Fibroblast of lung (primary cell): ENCODE measurements at regions not wholly inside any gene's neighbourhood (a gene's known extent, or its start where the extent isn't known, plus 50 kb on each side); places are given as distances from the start of the nearest gene placed in this dataset.

Experiments used
- DNase-seq, 2 donors: peaks; one replicate each; pipeline versions ENCODE4 v3.0.0 to v3.0.0-alpha.2; 2010; ENCODE audit warnings: low read depth in 2 of 2
- H2AFZ ChIP-seq: 2 replicates; pipeline ENCODE4 v1.5.1; 2012; ENCODE audit warnings: low read length, control low read depth, inconsistent platforms
- H3K27ac ChIP-seq: 2 replicates; pipeline ENCODE4 v1.5.1; 2011; ENCODE audit warnings: low read length, control low read depth; ENCODE audit not compliant: insufficient read depth
- H3K27me3 ChIP-seq: 2 replicates; pipeline ENCODE4 v1.5.1; 2011; ENCODE audit warnings: mild to moderate bottlenecking, low read length; ENCODE audit not compliant: control insufficient read depth, insufficient read depth
- H3K36me3 ChIP-seq: 2 replicates; pipeline ENCODE4 v1.5.1; 2011; ENCODE audit warnings: low read length; ENCODE audit not compliant: control insufficient read depth, insufficient read depth
- H3K4me1 ChIP-seq: 2 replicates; pipeline ENCODE4 v1.5.1; 2011; ENCODE audit warnings: low read length; ENCODE audit not compliant: control insufficient read depth, insufficient read depth; ENCODE audit errors: extremely low read depth
- H3K4me2 ChIP-seq: 2 replicates; pipeline ENCODE4 v1.5.1; 2011; ENCODE audit warnings: low read length, control low read depth; ENCODE audit not compliant: insufficient read depth; ENCODE audit errors: extremely low read depth
- H3K4me3 ChIP-seq, 4 experiments: fragments of 200-600 bp in 1 of 4; sonication (generic) in 1 of 4; replicated peaks in 1 of 4; 2 replicates each; pipeline ENCODE4 v1.5.1; 2011 to 2016; ENCODE audit warnings: low read length in 4 of 4, low read depth in 3 of 4, mild to moderate bottlenecking in 3 of 4, control low read depth in 2 of 4, inconsistent platforms in 1 of 4, mixed read lengths in 1 of 4; ENCODE audit not compliant: insufficient read depth in 1 of 4; ENCODE audit errors: control extremely low read depth in 1 of 4
- H3K79me2 ChIP-seq: 2 replicates; pipeline ENCODE4 v1.5.1; 2012; ENCODE audit warnings: mild to moderate bottlenecking, low read length, inconsistent platforms; ENCODE audit not compliant: control insufficient read depth, insufficient read depth
- H3K9ac ChIP-seq: 2 replicates; pipeline ENCODE4 v1.5.1; 2011; ENCODE audit warnings: mild to moderate bottlenecking, low read length, control low read depth; ENCODE audit not compliant: insufficient read depth
- H3K9me3 ChIP-seq: 2 replicates; pipeline ENCODE4 v1.5.1; 2012; ENCODE audit warnings: low read depth, low read length; ENCODE audit not compliant: control insufficient read depth, insufficient read depth
- H4K20me1 ChIP-seq: 2 replicates; pipeline ENCODE4 v1.5.1; 2011; ENCODE audit warnings: low read length; ENCODE audit not compliant: control insufficient read depth, insufficient read depth; ENCODE audit errors: extremely low read depth
- CTCF ChIP-seq, 2 donors: IDR thresholded peaks in 1 of 2; conservative IDR thresholded peaks in 1 of 2; 1 replicate in 1 of 2; 2 replicates in 1 of 2; pipeline ENCODE4 v1.5.1; 2011 to 2012; ENCODE audit warnings: low read length in 2 of 2, control low read depth in 1 of 2, inconsistent platforms in 1 of 2, low read depth in 1 of 2, mild to moderate bottlenecking in 1 of 2
- EZH2 ChIP-seq: IDR thresholded peaks from 2 replicates; pipeline ENCODE4 v1.5.1; 2012; ENCODE audit warnings: low read length, control low read depth, mild to moderate bottlenecking; ENCODE audit errors: missing control alignments

- no peaks in the 10 kb centered on the region for H3K4me1 ChIP-seq
- no peaks in the 10 kb centered on the region for H3K9me3 ChIP-seq
- H3K4me3 ChIP-seq: no peak overlapping the region
- H4K20me1 ChIP-seq: no peaks in the 10 kb centered on the region
- H3K36me3 ChIP-seq: no peaks in the 10 kb centered on the region
- no peak for TF ChIP-seq CTCF (conservative IDR thresholded peaks at IDR 0.05 in 1 of 2, IDR thresholded peaks at IDR 0.05 in 1 of 2; ENCODE audit: low read depth in 1 of 2, low read length in 2 of 2)
- no peak overlapping the region for H3K27ac ChIP-seq
- H2AFZ ChIP-seq: no peak overlapping the region
- peak; percentile 23 to 31 for DNase-seq
- no peaks in the 10 kb centered on the region for H3K27me3 ChIP-seq
- no peak overlapping the region for H3K9ac ChIP-seq
- H3K4me2 ChIP-seq: no peak overlapping the region
- H3K79me2 ChIP-seq: no peaks in the 10 kb centered on the region
These were observed 63.9 kb upstream of the BBX start for GRCh38 chr3:107458871-107459270.

GRCh38 chr3:107461721-107462120, 61.0 kb upstream of the BBX start:
- Histone ChIP-seq H2AFZ (no peak overlapping the region), H3K4me3 (no peak overlapping the region), H3K27me3 (no peaks in the 10 kb centered on the region), H3K79me2 (no peaks in the 10 kb centered on the region), H4K20me1 (no peaks in the 10 kb centered on the region), H3K4me1 (no peaks in the 10 kb centered on the region), H3K9ac (no peak overlapping the region), H3K36me3 (no peaks in the 10 kb centered on the region), H3K27ac (no peak overlapping the region), H3K9me3 (no peaks in the 10 kb centered on the region), H3K4me2 (no peak overlapping the region)
- DNase-seq: no peak
- TF ChIP-seq CTCF (conservative IDR thresholded peaks at IDR 0.05 in 1 of 2, IDR thresholded peaks at IDR 0.05 in 1 of 2; ENCODE audit: low read depth in 1 of 2, low read length in 2 of 2) (no peak), EZH2 (no peak)

GRCh38 chr3:107464037-107464436, 58.7 kb upstream of the BBX start:
- Histone ChIP-seq H3K9me3 (no peaks in the 10 kb centered on the region), H3K9ac (no peak overlapping the region), H3K36me3 (no peaks in the 10 kb centered on the region), H3K79me2 (no peaks in the 10 kb centered on the region), H3K4me1 (no peaks in the 10 kb centered on the region), H3K4me2 (no peak overlapping the region), H4K20me1 (no peaks in the 10 kb centered on the region), H2AFZ (no peak overlapping the region), H3K27me3 (no peaks in the 10 kb centered on the region), H3K4me3 (no peak overlapping the region), H3K27ac (no peak overlapping the region)
- no peak for DNase-seq
- no peak for TF ChIP-seq CTCF (conservative IDR thresholded peaks at IDR 0.05 in 1 of 2, IDR thresholded peaks at IDR 0.05 in 1 of 2; ENCODE audit: low read depth in 1 of 2, low read length in 2 of 2)
